ENCODE measurements at regions not wholly inside any gene's neighbourhood (a gene's known extent, or its start where the extent isn't known, plus 50 kb on each side); places are given as distances from the start of the nearest gene placed in this dataset.
"Not testable (repeated sequence)": the region's sequence is repeated elsewhere in the genome, so short reads cannot be mapped to it uniquely, and the experiment has no call there.

GRCh38 chr21:8449807-8450206 lies 2071.6 kb upstream of the TPTE start:
- intact Hi-C loops (cut with DNase I); DNase-seq: not testable (repeated sequence)

- intact Hi-C loops (cut with DNase I); DNase-seq: not testable (repeated sequence)
Measured at GRCh38 chr21:8455279-8456128, 2065.9 kb upstream of the TPTE start.

GRCh38 chr21:8464403-8465152 lies 2056.8 kb upstream of the TPTE start:
- intact Hi-C loops (cut with DNase I); DNase-seq: not testable (repeated sequence)

- intact Hi-C loops (cut with DNase I); DNase-seq: not testable (repeated sequence)
Measured at GRCh38 chr21:8466642-8467041, 2054.7 kb upstream of the TPTE start.
